B cell (primary cell): ENCODE measurements at regions not wholly inside any gene's neighbourhood (a gene's known extent, or its start where the extent isn't known, plus 50 kb on each side); places are given as distances from the start of the nearest gene placed in this dataset.

ENCODE experiments used
- EZH2 ChIP-seq: IDR thresholded peaks from 2 replicates; pipeline ENCODE4 v1.6.1; 2012; ENCODE audit warnings: borderline replicate concordance, low read depth, mild to moderate bottlenecking, moderate library complexity, low read length; ENCODE audit not compliant: insufficient read depth, poor library complexity, severe bottlenecking
- TF ChIP-seq, protein P1 (sequence below): fragments of 200-600 bp; IDR thresholded peaks from one replicate; pipeline ENCODE4 v1.8.0; 2022; ENCODE audit warnings: antibody characterized with exemption, mild to moderate bottlenecking

DNA sequence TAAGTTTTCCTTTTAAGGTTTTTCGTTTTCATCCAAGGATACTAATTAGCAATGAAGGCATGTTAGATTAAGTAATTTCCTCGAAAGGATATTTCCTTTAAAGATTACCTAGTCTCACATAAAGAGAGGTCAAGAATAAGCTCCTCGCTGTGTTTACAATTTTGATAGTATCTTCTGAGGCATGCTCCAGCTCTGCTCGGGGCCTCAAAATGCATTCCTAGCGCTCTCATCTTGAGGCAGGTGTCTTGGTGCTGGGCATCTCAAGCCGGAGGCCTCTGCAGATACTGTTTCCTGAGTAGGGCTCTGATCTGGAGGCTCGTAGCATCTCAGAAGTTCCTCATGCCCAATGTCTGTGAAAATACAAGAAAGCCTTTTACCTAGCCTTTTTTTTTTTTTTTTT is 128.6 kb upstream of the SNX19 start:
- TF ChIP-seq, protein P1, sequence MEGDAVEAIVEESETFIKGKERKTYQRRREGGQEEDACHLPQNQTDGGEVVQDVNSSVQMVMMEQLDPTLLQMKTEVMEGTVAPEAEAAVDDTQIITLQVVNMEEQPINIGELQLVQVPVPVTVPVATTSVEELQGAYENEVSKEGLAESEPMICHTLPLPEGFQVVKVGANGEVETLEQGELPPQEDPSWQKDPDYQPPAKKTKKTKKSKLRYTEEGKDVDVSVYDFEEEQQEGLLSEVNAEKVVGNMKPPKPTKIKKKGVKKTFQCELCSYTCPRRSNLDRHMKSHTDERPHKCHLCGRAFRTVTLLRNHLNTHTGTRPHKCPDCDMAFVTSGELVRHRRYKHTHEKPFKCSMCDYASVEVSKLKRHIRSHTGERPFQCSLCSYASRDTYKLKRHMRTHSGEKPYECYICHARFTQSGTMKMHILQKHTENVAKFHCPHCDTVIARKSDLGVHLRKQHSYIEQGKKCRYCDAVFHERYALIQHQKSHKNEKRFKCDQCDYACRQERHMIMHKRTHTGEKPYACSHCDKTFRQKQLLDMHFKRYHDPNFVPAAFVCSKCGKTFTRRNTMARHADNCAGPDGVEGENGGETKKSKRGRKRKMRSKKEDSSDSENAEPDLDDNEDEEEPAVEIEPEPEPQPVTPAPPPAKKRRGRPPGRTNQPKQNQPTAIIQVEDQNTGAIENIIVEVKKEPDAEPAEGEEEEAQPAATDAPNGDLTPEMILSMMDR = no peak
- no peak for TF ChIP-seq EZH2
